Activated T-helper 2 cell treated with anti-CD3 and anti-CD28 coated beads, Interferon-gamma antibody, Interleukin-2, Interleukin-4, amounts not matched to agents 10 μg/mL and 5 μg/mL and 100 μg/mL, durations not matched to agents 14 hours and 24 hours and 36 hours (primary cell): ENCODE measurements at regions not wholly inside any gene's neighbourhood (a gene's known extent, or its start where the extent isn't known, plus 50 kb on each side); places are given as distances from the start of the nearest gene placed in this dataset.
A peak's percentile ranks its signal among the peaks of the same experiment; 100 is the strongest.

ENCODE experiments used
- DNase-seq: peaks from one replicate; pipeline ENCODE4 v3.0.0; 2021; ENCODE audit warnings: low spot score
- H3K27ac Mint-ChIP-seq: one replicate; pipeline ENCODE4 v1.8.0; 2021; ENCODE audit warnings: mixed read lengths
- H3K27me3 Mint-ChIP-seq: one replicate; pipeline ENCODE4 v1.8.0; 2021; ENCODE audit warnings: low read depth, mixed read lengths
- H3K36me3 Mint-ChIP-seq: one replicate; pipeline ENCODE4 v1.8.0; 2021; ENCODE audit warnings: low read depth, mixed read lengths
- H3K4me1 Mint-ChIP-seq: one replicate; pipeline ENCODE4 v1.8.0; 2021; ENCODE audit warnings: low read depth, mixed read lengths
- H3K4me3 Mint-ChIP-seq: one replicate; pipeline ENCODE4 v1.8.0; 2021; ENCODE audit warnings: low read depth, mild to moderate bottlenecking, moderate library complexity, mixed read lengths
- H3K9me3 Mint-ChIP-seq: one replicate; pipeline ENCODE4 v1.8.0; 2021; ENCODE audit warnings: mixed read lengths
- intact Hi-C: fragments of 100-400 bp; cut with micrococcal nuclease; formaldehyde crosslinking; loops from one replicate; pipeline ENCODE4 v1.15.1; 2023

- no peaks in the 10 kb centered on the region for H3K9me3 Mint-ChIP-seq
- H3K27ac Mint-ChIP-seq: no peak overlapping the region
- peaks cover 2% of the 10 kb centered on the region for H3K4me1 Mint-ChIP-seq
- intact Hi-C loops: no loop called here
- no peak overlapping the region for H3K4me3 Mint-ChIP-seq
- no peaks in the 10 kb centered on the region for H3K36me3 Mint-ChIP-seq
- H3K27me3 Mint-ChIP-seq: peaks cover 23% of the 10 kb centered on the region
- no peak for DNase-seq
Measured at GRCh38 chr1:38541223-38541622, 318.3 kb downstream of the RRAGC start.

GRCh38 chr1:38539931-38540330 is 319.6 kb downstream of the RRAGC start:
- H3K27me3 Mint-ChIP-seq: peaks cover 21% of the 10 kb centered on the region
- peaks cover 2% of the 10 kb centered on the region for H3K4me1 Mint-ChIP-seq
- no peak overlapping the region for H3K27ac Mint-ChIP-seq
- intact Hi-C loops: no loop called here
- H3K9me3 Mint-ChIP-seq: no peaks in the 10 kb centered on the region
- H3K36me3 Mint-ChIP-seq: no peaks in the 10 kb centered on the region
- DNase-seq: no peak
- H3K4me3 Mint-ChIP-seq: no peak overlapping the region

- Mint-ChIP-seq H3K9me3 (no peaks in the 10 kb centered on the region), H3K36me3 (no peaks in the 10 kb centered on the region), H3K4me1 (peaks cover 10% of the 10 kb centered on the region), H3K27me3 (peaks cover 21% of the 10 kb centered on the region), H3K27ac (no peak overlapping the region), H3K4me3 (no peak overlapping the region)
- intact Hi-C loops: no loop called here
- no peak for DNase-seq
Measured at GRCh38 chr1:38538834-38539233, 320.7 kb downstream of the RRAGC start.

GRCh38 chr1:38536089-38536488 is 323.5 kb downstream of the RRAGC start:
- H3K4me3 Mint-ChIP-seq: no peak overlapping the region
- no peak for DNase-seq
- peaks cover 17% of the 10 kb centered on the region for H3K27me3 Mint-ChIP-seq
- no peaks in the 10 kb centered on the region for H3K36me3 Mint-ChIP-seq
- H3K4me1 Mint-ChIP-seq: peaks cover 17% of the 10 kb centered on the region
- H3K9me3 Mint-ChIP-seq: no peaks in the 10 kb centered on the region
- no peak overlapping the region for H3K27ac Mint-ChIP-seq
- intact Hi-C loops: no loop called here

GRCh38 chr1:38534473-38534823 is 325.1 kb downstream of the RRAGC start:
- no peak for DNase-seq
- peaks cover 15% of the 10 kb centered on the region for H3K4me1 Mint-ChIP-seq
- H3K4me3 Mint-ChIP-seq: no peak overlapping the region
- no peak overlapping the region for H3K27ac Mint-ChIP-seq
- no peaks in the 10 kb centered on the region for H3K36me3 Mint-ChIP-seq
- intact Hi-C loops: loop anchor here (1.0 kb wide), 1 partner anchor 25 kb away; no protein-coding TSS in a partner anchor
- H3K9me3 Mint-ChIP-seq: no peaks in the 10 kb centered on the region
- peaks cover 3% of the 10 kb centered on the region for H3K27me3 Mint-ChIP-seq

- Mint-ChIP-seq H3K27me3 (peaks cover 2% of the 10 kb centered on the region), H3K4me3 (no peak overlapping the region), H3K4me1 (peaks cover 15% of the 10 kb centered on the region), H3K27ac (peak overlapping the region; percentile 28), H3K9me3 (no peaks in the 10 kb centered on the region), H3K36me3 (no peaks in the 10 kb centered on the region)
- intact Hi-C loops: loop anchor here (1.0 kb wide), 1 partner anchor 25 kb away; no protein-coding TSS in a partner anchor
- no peak for DNase-seq
Measured at GRCh38 chr1:38533772-38534472, 325.6 kb downstream of the RRAGC start.

GRCh38 chr1:38530957-38531356 is 328.6 kb downstream of the RRAGC start:
- Mint-ChIP-seq H3K4me1 (peaks cover 26% of the 10 kb centered on the region), H3K9me3 (no peaks in the 10 kb centered on the region), H3K27ac (no peak overlapping the region), H3K4me3 (no peak overlapping the region), H3K36me3 (no peaks in the 10 kb centered on the region), H3K27me3 (no peaks in the 10 kb centered on the region)
- intact Hi-C loops: no loop called here
- no peak for DNase-seq

GRCh38 chr1:38529946-38530345 is 329.6 kb downstream of the RRAGC start:
- H3K27ac Mint-ChIP-seq: no peak overlapping the region
- H3K27me3 Mint-ChIP-seq: no peaks in the 10 kb centered on the region
- no peak overlapping the region for H3K4me3 Mint-ChIP-seq
- intact Hi-C loops: no loop called here
- H3K36me3 Mint-ChIP-seq: no peaks in the 10 kb centered on the region
- DNase-seq: no peak
- H3K4me1 Mint-ChIP-seq: peaks cover 26% of the 10 kb centered on the region
- H3K9me3 Mint-ChIP-seq: no peaks in the 10 kb centered on the region

- Mint-ChIP-seq H3K4me3 (no peak overlapping the region), H3K4me1 (peaks cover 24% of the 10 kb centered on the region), H3K27me3 (no peaks in the 10 kb centered on the region), H3K27ac (no peak overlapping the region), H3K9me3 (no peaks in the 10 kb centered on the region), H3K36me3 (no peaks in the 10 kb centered on the region)
- intact Hi-C loops: no loop called here
- DNase-seq: no peak
Measured at GRCh38 chr1:38529391-38529790, 330.2 kb downstream of the RRAGC start.

- DNase-seq: no peak
- peaks cover 1% of the 10 kb centered on the region for H3K27me3 Mint-ChIP-seq
- H3K9me3 Mint-ChIP-seq: no peaks in the 10 kb centered on the region
- H3K4me1 Mint-ChIP-seq: peaks cover 16% of the 10 kb centered on the region
- H3K27ac Mint-ChIP-seq: no peak overlapping the region
- intact Hi-C loops: no loop called here
- H3K4me3 Mint-ChIP-seq: no peak overlapping the region
- no peaks in the 10 kb centered on the region for H3K36me3 Mint-ChIP-seq
Measured at GRCh38 chr1:38528623-38529022, 330.9 kb downstream of the RRAGC start.

GRCh38 chr1:38527373-38527966 is 332.1 kb downstream of the RRAGC start:
- H3K9me3 Mint-ChIP-seq: no peaks in the 10 kb centered on the region
- intact Hi-C loops: no loop called here
- H3K36me3 Mint-ChIP-seq: no peaks in the 10 kb centered on the region
- peaks cover 7% of the 10 kb centered on the region for H3K27me3 Mint-ChIP-seq
- H3K4me1 Mint-ChIP-seq: peaks cover 14% of the 10 kb centered on the region
- DNase-seq: peak; percentile 75
- H3K4me3 Mint-ChIP-seq: peak overlapping the region; percentile 22
- peak overlapping the region; percentile 4 for H3K27ac Mint-ChIP-seq

GRCh38 chr1:38526046-38526445 is 333.5 kb downstream of the RRAGC start:
- Mint-ChIP-seq H3K4me3 (no peak overlapping the region), H3K9me3 (no peaks in the 10 kb centered on the region), H3K27ac (no peak overlapping the region), H3K27me3 (peaks cover 8% of the 10 kb centered on the region), H3K36me3 (no peaks in the 10 kb centered on the region), H3K4me1 (peaks cover 11% of the 10 kb centered on the region)
- no peak for DNase-seq
- intact Hi-C loops: no loop called here

- intact Hi-C loops: no loop called here
Measured at GRCh38 chr1:38525343-38526043, 334.1 kb downstream of the RRAGC start.

More at GRCh38 chr1:38525343-38526043, 334.1 kb downstream of the RRAGC start:
- Mint-ChIP-seq H3K4me3 (no peak overlapping the region), H3K9me3 (no peaks in the 10 kb centered on the region), H3K27me3 (peaks cover 8% of the 10 kb centered on the region), H3K4me1 (peaks cover 11% of the 10 kb centered on the region), H3K36me3 (no peaks in the 10 kb centered on the region), H3K27ac (no peak overlapping the region)
- DNase-seq: no peak
